HEK293T (cell line): ENCODE measurements at regions not wholly inside any gene's neighbourhood (a gene's known extent, or its start where the extent isn't known, plus 50 kb on each side); places are given as distances from the start of the nearest gene placed in this dataset.
"Not testable (repeated sequence)": the region's sequence is repeated elsewhere in the genome, so short reads cannot be mapped to it uniquely, and the experiment has no call there.

ENCODE experiments used
- ARNT ChIP-seq: fragments of 450-650 bp; IDR thresholded peaks from 2 replicates; pipeline ENCODE4 v1.6.1; 2017; ENCODE audit warnings: mild to moderate bottlenecking
- BHLHE40 ChIP-seq: fragments of 450-650 bp; IDR thresholded peaks from 2 replicates; pipeline ENCODE4 v1.6.1; 2016; ENCODE audit warnings: mild to moderate bottlenecking, moderate library complexity, borderline replicate concordance
- CTBP1 ChIP-seq: fragments of 450-650 bp; IDR thresholded peaks from 2 replicates; pipeline ENCODE4 v1.6.1; 2016; ENCODE audit warnings: borderline replicate concordance
- ELF4 ChIP-seq: fragments of 450-650 bp; IDR thresholded peaks from 2 replicates; pipeline ENCODE4 v1.6.1; 2017; ENCODE audit warnings: antibody characterized with exemption
- FOXA1 ChIP-seq: fragments of 450-650 bp; IDR thresholded peaks from 2 replicates; pipeline ENCODE4 v1.6.1; 2016; ENCODE audit warnings: mild to moderate bottlenecking
- FOXM1 ChIP-seq: fragments of 450-650 bp; IDR thresholded peaks from 2 replicates; pipeline ENCODE4 v1.6.1; 2017; ENCODE audit warnings: mild to moderate bottlenecking, borderline replicate concordance
- L3MBTL2 ChIP-seq: fragments of 450-650 bp; conservative IDR thresholded peaks from 2 replicates; pipeline ENCODE4 v1.6.1; 2016; ENCODE audit warnings: mild to moderate bottlenecking
- NFRKB ChIP-seq: fragments of 450-650 bp; IDR thresholded peaks from 2 replicates; pipeline ENCODE4 v1.6.1; 2016; ENCODE audit warnings: mild to moderate bottlenecking, moderate library complexity
- SP1 ChIP-seq: fragments of 450-650 bp; IDR thresholded peaks from 2 replicates; pipeline ENCODE4 v1.6.1; 2017
- TARDBP ChIP-seq: fragments of 450-650 bp; IDR thresholded peaks from 2 replicates; pipeline ENCODE4 v1.6.1; 2016

- not testable (repeated sequence) for TF ChIP-seq CTBP1, BHLHE40, TARDBP, L3MBTL2, ARNT, NFRKB, ELF4, FOXA1, FOXM1, SP1
Measured at GRCh38 chr4:3629176-3629575, 97.0 kb upstream of the LRPAP1 start.
